Breast epithelium (tissue), 3 donors: ENCODE measurements at regions not wholly inside any gene's neighbourhood (a gene's known extent, or its start where the extent isn't known, plus 50 kb on each side); places are given as distances from the start of the nearest gene placed in this dataset.
A peak's percentile ranks its signal among the peaks of the same experiment; 100 is the strongest.

Experiments
- CTCF ChIP-seq, 3 donors: fragments of 450-650 bp; IDR thresholded peaks; one replicate each; pipeline ENCODE4 v1.5.1; 2016 to 2017; ENCODE audit warnings: antibody characterized with exemption in 3 of 3, mild to moderate bottlenecking in 3 of 3, moderate library complexity in 3 of 3
- POLR2A ChIP-seq: fragments of 450-650 bp; IDR thresholded peaks from one replicate; pipeline ENCODE4 v1.6.1; 2016; ENCODE audit warnings: antibody characterized with exemption, mild to moderate bottlenecking, moderate library complexity

- TF ChIP-seq CTCF (IDR thresholded peaks at IDR 0.05): peak in 1 of 3 donors; percentile 21
- no peak for TF ChIP-seq POLR2A
These were observed 238.4 kb downstream of the SNCA start for GRCh38 chr4:89598602-89599001.
